Thoracic aorta (tissue), 2 donors: ENCODE measurements at regions not wholly inside any gene's neighbourhood (a gene's known extent, or its start where the extent isn't known, plus 50 kb on each side); places are given as distances from the start of the nearest gene placed in this dataset.
"Not testable (repeated sequence)": the region's sequence is repeated elsewhere in the genome, so short reads cannot be mapped to it uniquely, and the experiment has no call there.

Experiments
- ATAC-seq: fragments of 150-250 bp; one replicate; pipeline ENCODE4 v1.8.0; 2017; ENCODE audit warnings: low read depth; ENCODE audit not compliant: insufficient number of reproducible peaks, low FRiP score
- DNase-seq: peaks from one replicate; pipeline ENCODE4 v3.0.0-alpha.2; 2020; ENCODE audit warnings: low spot score
- H3K27ac ChIP-seq, 2 donors: fragments of 200-600 bp; sonication (generic); 1 replicate in 1 of 2; 2 replicates in 1 of 2; pipeline ENCODE4 v1.5.1; 2016; ENCODE audit warnings: mild to moderate bottlenecking in 2 of 2, moderate library complexity in 2 of 2
- H3K27me3 ChIP-seq: fragments of 200-600 bp; sonication (generic); replicated peaks from 2 replicates; pipeline ENCODE4 v1.6.0; 2016; ENCODE audit warnings: mild to moderate bottlenecking; ENCODE audit not compliant: insufficient read depth
- H3K36me3 ChIP-seq: fragments of 200-600 bp; sonication (generic); one replicate; pipeline ENCODE4 v1.5.1; 2016
- H3K4me1 ChIP-seq, 2 donors: fragments of 200-600 bp; sonication (generic); 1 replicate in 1 of 2; 2 replicates in 1 of 2; pipeline versions ENCODE4 v1.5.1 to v1.6.0; 2016; ENCODE audit warnings: low read depth in 2 of 2, mild to moderate bottlenecking in 1 of 2; ENCODE audit not compliant: control insufficient read depth in 1 of 2
- H3K4me3 ChIP-seq: fragments of 200-600 bp; sonication (generic); 2 replicates; pipeline ENCODE4 v1.5.1; 2016; ENCODE audit warnings: mild to moderate bottlenecking
- H3K9me3 ChIP-seq: fragments of 200-600 bp; sonication (generic); 2 replicates; pipeline ENCODE4 v1.5.1; 2016
- CTCF ChIP-seq: fragments of 200-600 bp; sonication (generic); IDR thresholded peaks from one replicate; pipeline ENCODE4 v1.5.1; 2019; ENCODE audit warnings: antibody characterized with exemption

GRCh38 chr17:22374741-22375140 lies 682.4 kb downstream of the KCNJ18 start:
- H3K27me3 ChIP-seq = no peaks in the 10 kb centered on the region
- ATAC-seq (no peak), DNase-seq (no peak)
- no peaks in the 10 kb centered on the region for H3K36me3 ChIP-seq
- TF ChIP-seq CTCF = no peak
- H3K4me3 ChIP-seq = no peak overlapping the region
- no peak overlapping the region for H3K27ac ChIP-seq
- H3K4me1 ChIP-seq = no peaks in the 10 kb centered on the region
- H3K9me3 ChIP-seq = no peaks in the 10 kb centered on the region

GRCh38 chr17:22376747-22377146 lies 684.4 kb downstream of the KCNJ18 start:
- H3K36me3 ChIP-seq, ATAC-seq, DNase-seq, H3K4me3 ChIP-seq, H3K27me3 ChIP-seq, H3K9me3 ChIP-seq, H3K4me1 ChIP-seq, H3K27ac ChIP-seq: not testable (repeated sequence)

GRCh38 chr17:22378748-22379147 lies 686.4 kb downstream of the KCNJ18 start:
- H3K27me3 ChIP-seq, H3K4me3 ChIP-seq, H3K36me3 ChIP-seq, H3K4me1 ChIP-seq, H3K9me3 ChIP-seq, H3K27ac ChIP-seq, DNase-seq, ATAC-seq: not testable (repeated sequence)

GRCh38 chr17:22381589-22381988 lies 689.3 kb downstream of the KCNJ18 start:
- not testable (repeated sequence) for H3K27me3 ChIP-seq, DNase-seq, H3K4me3 ChIP-seq, H3K36me3 ChIP-seq, ATAC-seq, H3K4me1 ChIP-seq, H3K27ac ChIP-seq, H3K9me3 ChIP-seq

- H3K27ac ChIP-seq, H3K36me3 ChIP-seq, H3K27me3 ChIP-seq, DNase-seq, H3K4me1 ChIP-seq, ATAC-seq, H3K4me3 ChIP-seq, H3K9me3 ChIP-seq: not testable (repeated sequence)
Observed at GRCh38 chr17:22383772-22384460, 691.6 kb downstream of the KCNJ18 start.

GRCh38 chr17:22384461-22384800 lies 692.1 kb downstream of the KCNJ18 start:
- not testable (repeated sequence) for H3K27me3 ChIP-seq, H3K9me3 ChIP-seq, H3K4me1 ChIP-seq, ATAC-seq, H3K36me3 ChIP-seq, H3K27ac ChIP-seq, H3K4me3 ChIP-seq, DNase-seq

GRCh38 chr17:22398446-22398845 lies 706.1 kb downstream of the KCNJ18 start:
- not testable (repeated sequence) for DNase-seq, ATAC-seq

GRCh38 chr17:22399037-22399436 lies 706.7 kb downstream of the KCNJ18 start:
- ATAC-seq, H3K36me3 ChIP-seq, H3K4me1 ChIP-seq, H3K27ac ChIP-seq, H3K27me3 ChIP-seq, H3K9me3 ChIP-seq, H3K4me3 ChIP-seq, DNase-seq: not testable (repeated sequence)

More at GRCh38 chr17:22398446-22398845, 706.1 kb downstream of the KCNJ18 start:
- not testable (repeated sequence) for H3K4me1 ChIP-seq, H3K27me3 ChIP-seq, H3K27ac ChIP-seq, H3K36me3 ChIP-seq, H3K9me3 ChIP-seq, H3K4me3 ChIP-seq

- H3K4me1 ChIP-seq, H3K9me3 ChIP-seq, H3K27ac ChIP-seq, H3K36me3 ChIP-seq, DNase-seq, H3K27me3 ChIP-seq, ATAC-seq, H3K4me3 ChIP-seq: not testable (repeated sequence)
Observed at GRCh38 chr17:22405080-22405479, 712.8 kb downstream of the KCNJ18 start.
